Astrocyte of the spinal cord (primary cell): ENCODE measurements at regions not wholly inside any gene's neighbourhood (a gene's known extent, or its start where the extent isn't known, plus 50 kb on each side); places are given as distances from the start of the nearest gene placed in this dataset.

Experiments used
- DNase-seq: peaks from one replicate; pipeline ENCODE4 v3.0.0; 2011; ENCODE audit warnings: low read depth, low spot score
- H3K4me3 ChIP-seq: 2 replicates; pipeline ENCODE4 v1.5.1; 2011; ENCODE audit warnings: low read depth, mild to moderate bottlenecking, low read length, moderate library complexity
- CTCF ChIP-seq: IDR thresholded peaks from 2 replicates; pipeline ENCODE4 v1.5.1; 2012; ENCODE audit warnings: low read depth, mild to moderate bottlenecking, low read length, inconsistent platforms
- in situ Hi-C: cut with HindIII; loops from 2 replicates; pipeline ENCODE4 v1.10.0; 2017; ENCODE audit warnings: low sequenced_read_pairs

DNA sequence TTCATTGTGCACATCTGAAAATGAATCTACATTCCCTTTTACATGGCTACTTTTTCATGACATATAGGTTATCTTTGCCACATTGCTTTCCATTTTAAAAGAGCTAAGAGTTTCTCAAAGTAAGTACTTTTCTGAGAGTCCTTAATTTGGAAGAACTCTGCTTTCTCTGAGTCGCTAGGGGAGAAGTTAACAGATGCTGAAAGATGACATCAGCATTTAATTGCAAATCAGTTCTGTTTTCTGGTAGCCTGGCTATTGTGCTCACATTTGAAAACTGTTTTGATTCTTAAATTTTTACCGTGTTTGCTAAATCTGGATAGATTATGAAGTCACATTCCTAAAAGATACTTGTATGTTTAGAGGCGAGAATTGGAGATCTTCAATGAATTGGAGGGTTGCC is 107.7 kb upstream of the C1QTNF9B start:
- no peak overlapping the region for H3K4me3 ChIP-seq
- in situ Hi-C loops = no loop called here
- TF ChIP-seq CTCF = no peak
- no peak for DNase-seq

DNA sequence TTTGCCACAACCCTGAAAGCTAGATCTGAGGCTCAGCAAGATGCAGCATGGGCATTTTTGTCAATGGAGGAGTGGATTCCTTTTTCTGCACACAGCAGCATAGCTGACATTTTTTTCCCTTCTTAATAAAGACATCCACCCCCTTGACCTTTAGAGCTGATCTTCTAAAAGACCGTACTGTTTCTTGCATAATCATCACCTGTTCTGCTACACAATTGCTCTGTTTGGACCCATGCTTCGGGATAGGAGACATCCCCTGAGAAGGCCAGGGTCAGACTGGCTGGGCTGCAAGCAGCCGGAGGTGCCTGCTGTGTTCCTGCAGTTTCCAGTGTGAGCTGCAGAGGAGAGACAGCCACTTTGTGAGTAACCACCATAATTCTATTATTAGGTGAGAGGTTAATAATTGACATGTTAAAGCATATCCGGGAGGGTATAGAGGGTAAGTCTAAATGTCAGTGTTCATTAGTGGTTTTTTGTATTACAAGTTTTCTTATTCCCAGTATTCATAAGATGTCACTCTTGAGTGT is 108.5 kb upstream of the C1QTNF9B start:
- TF ChIP-seq CTCF = no peak
- no peak for DNase-seq
- H3K4me3 ChIP-seq = no peak overlapping the region
- in situ Hi-C loops = no loop called here

DNA sequence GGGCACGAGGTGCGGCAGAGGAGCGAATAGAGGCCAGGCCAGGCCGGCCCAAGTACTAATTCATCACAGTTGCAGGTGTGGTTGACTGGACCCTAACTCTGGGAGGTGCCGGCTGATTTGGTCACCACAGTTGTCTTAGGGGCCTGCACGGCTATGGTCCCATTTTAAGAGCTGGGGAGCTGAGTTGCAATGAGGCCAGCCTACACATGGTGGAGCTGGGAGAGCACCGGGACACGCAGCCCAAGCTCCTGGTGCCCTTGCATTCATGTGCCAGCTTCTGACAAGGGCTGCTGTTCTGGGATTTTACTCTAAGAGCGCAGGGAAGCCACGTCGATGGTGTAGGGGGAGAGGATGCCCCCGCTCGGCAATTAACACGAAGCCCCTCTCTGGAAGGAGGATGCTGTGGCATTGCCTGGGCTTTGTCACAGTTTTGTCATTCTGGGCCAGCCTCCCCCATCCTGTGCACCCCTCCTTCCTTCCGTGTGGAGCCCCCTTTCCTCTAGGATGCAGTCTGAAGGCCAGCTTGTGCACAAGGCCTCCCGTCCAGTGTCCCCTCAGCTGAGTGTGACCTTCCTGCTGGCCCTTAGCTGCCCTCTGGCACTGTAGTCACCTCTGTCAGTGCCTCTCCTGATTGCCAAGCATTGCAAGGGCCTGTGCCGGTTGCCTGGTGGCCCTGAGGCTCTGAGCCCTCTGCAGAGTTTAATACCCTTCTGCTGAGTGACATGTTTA is 109.4 kb upstream of the C1QTNF9B start:
- DNase-seq = no peak

GRCh38 chr13:24007979-24008620 is 110.8 kb upstream of the C1QTNF9B start:
- DNase-seq = no peak
- in situ Hi-C loops = no loop called here
- no peak for TF ChIP-seq CTCF
- H3K4me3 ChIP-seq = no peak overlapping the region

More for the DNA sequence above, 109.4 kb upstream of the C1QTNF9B start:
- H3K4me3 ChIP-seq = no peak overlapping the region
- in situ Hi-C loops = no loop called here
- TF ChIP-seq CTCF = no peak

DNA sequence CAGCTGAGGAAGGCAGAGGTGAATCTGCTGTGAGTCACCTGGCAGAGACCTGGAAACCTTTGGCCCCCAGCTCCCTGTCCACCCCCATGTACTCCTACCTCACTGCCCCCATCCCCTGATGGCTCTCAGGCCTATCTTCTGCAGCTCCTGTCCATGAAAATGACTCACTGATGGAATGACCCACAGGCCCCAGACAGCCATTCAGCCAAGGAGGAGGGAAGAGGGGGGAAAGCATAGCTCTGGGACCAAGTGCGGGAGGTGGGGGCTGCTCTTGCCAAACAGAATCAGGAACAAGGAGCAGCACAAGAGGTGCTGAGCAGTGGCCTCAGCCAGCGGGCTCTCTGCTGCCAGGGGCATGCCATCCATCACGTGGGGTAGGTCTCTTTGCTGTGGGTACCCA is 111.4 kb upstream of the C1QTNF9B start:
- no peak overlapping the region for H3K4me3 ChIP-seq
- TF ChIP-seq CTCF = no peak
- peak; percentile 2 for DNase-seq
- in situ Hi-C loops = no loop called here

GRCh38 chr13:24011266-24011665 is 114.0 kb upstream of the C1QTNF9B start:
- no peak for DNase-seq
- in situ Hi-C loops = no loop called here
- no peak overlapping the region for H3K4me3 ChIP-seq
- TF ChIP-seq CTCF = no peak
